ENCODE measurements at regions not wholly inside any gene's neighbourhood (a gene's known extent, or its start where the extent isn't known, plus 50 kb on each side); places are given as distances from the start of the nearest gene placed in this dataset.
A peak's percentile ranks its signal among the peaks of the same experiment; 100 is the strongest.

DNA sequence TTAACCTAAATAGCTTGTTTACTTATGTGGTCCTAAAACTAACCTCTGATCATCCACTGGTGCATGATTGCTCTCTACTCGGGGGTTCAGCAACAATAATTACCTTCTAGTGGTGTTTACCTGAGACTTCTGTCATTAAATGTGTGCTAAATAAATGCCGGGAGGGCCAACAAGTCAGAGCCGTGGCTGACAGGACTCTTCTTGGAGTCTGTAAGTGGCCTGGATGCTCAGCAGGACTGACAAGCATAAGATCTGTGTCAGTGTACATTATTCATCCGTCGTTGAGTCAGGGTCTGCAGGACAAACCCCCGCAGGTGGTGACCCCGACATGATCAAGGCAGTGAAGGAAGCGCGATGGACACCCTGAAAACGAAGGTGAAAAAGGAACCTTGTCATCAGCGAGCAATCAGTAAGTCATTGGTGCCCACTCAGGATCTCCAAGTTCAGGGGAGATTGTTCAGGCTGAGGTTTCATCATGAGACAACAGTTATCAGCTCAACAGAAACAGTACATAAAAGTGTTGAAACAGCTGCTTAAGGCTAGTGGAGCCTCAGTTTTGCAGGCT, 1466.9 kb downstream of the UQCRFS1 start:
- DNase-seq (ENCODE audit: low spot score in 2 of 2), result peak in 1 of 2 donors; percentile 7
- H3K4me3 ChIP-seq, result no peak overlapping the region
- H3K9me3 ChIP-seq, result no peaks in the 10 kb centered on the region
- no peaks in the 10 kb centered on the region for H3K4me1 ChIP-seq
- H3K27me3 ChIP-seq, result no peaks in the 10 kb centered on the region
- H3K36me3 ChIP-seq, result no peaks in the 10 kb centered on the region
- no peak overlapping the region for H3K27ac ChIP-seq
- TF ChIP-seq POLR2AphosphoS5 (IDR thresholded peaks at IDR 0.05), result no peak
- intact Hi-C loops (cut with DNase I; ENCODE audit: low total_unique reads), result no loop called here

GRCh38 chr19:27744926-27745768, 1467.8 kb downstream of the UQCRFS1 start:
- TF ChIP-seq POLR2A (IDR thresholded peaks at IDR 0.05) (no peak), CTCF (IDR thresholded peaks at IDR 0.05) (no peak), POLR2AphosphoS5 (IDR thresholded peaks at IDR 0.05) (no peak)
- intact Hi-C loops (cut with DNase I; ENCODE audit: low total_unique reads), result no loop called here
- no peaks in the 10 kb centered on the region for H3K27me3 ChIP-seq
- no peak for DNase-seq (ENCODE audit: low spot score in 2 of 2)
- no peaks in the 10 kb centered on the region for H3K36me3 ChIP-seq
- no peak overlapping the region for H3K27ac ChIP-seq
- H3K4me3 ChIP-seq, result no peak overlapping the region
- no peaks in the 10 kb centered on the region for H3K4me1 ChIP-seq
- H3K9me3 ChIP-seq, result no peaks in the 10 kb centered on the region

DNA sequence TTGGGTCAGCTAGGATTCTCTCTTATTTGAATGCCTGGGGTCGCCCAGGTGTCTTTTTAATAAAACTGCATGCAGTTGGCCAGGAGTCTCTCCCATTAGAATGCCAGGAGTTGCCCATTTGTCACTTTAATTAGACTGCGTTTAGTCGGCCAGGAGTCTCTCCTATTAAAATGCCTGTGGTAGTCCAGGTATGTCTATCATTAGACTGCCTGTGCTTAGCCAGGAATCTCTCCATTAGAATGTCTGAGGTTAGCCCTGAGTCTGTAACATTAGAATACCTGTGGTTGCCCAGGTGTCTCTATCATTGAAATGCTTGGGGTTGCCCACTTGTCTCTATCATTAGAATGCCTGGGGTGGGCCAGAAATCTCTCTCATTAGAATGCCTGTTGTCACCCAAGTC, 1470.9 kb downstream of the UQCRFS1 start:
- H3K36me3 ChIP-seq, result no peaks in the 10 kb centered on the region
- no peaks in the 10 kb centered on the region for H3K4me1 ChIP-seq
- H3K9me3 ChIP-seq, result no peaks in the 10 kb centered on the region
- H3K27me3 ChIP-seq, result no peaks in the 10 kb centered on the region
- DNase-seq (ENCODE audit: low spot score in 2 of 2), result peak in 1 of 2 donors; percentile 14
- H3K27ac ChIP-seq, result no peak overlapping the region
- no peak overlapping the region for H3K4me3 ChIP-seq
- no peak for TF ChIP-seq CTCF (IDR thresholded peaks at IDR 0.05)
- TF ChIP-seq POLR2AphosphoS5 (IDR thresholded peaks at IDR 0.05), result no peak
- TF ChIP-seq POLR2A (IDR thresholded peaks at IDR 0.05), result no peak
- intact Hi-C loops (cut with DNase I; ENCODE audit: low total_unique reads), result no loop called here

- no peaks in the 10 kb centered on the region for H3K36me3 ChIP-seq
- H3K4me1 ChIP-seq, result no peaks in the 10 kb centered on the region
- no peak for TF ChIP-seq POLR2A (IDR thresholded peaks at IDR 0.05)
- TF ChIP-seq CTCF (IDR thresholded peaks at IDR 0.05), result no peak
- TF ChIP-seq POLR2AphosphoS5 (IDR thresholded peaks at IDR 0.05), result no peak
- no peaks in the 10 kb centered on the region for H3K27me3 ChIP-seq
- intact Hi-C loops (cut with DNase I; ENCODE audit: low total_unique reads), result no loop called here
- no peak overlapping the region for H3K4me3 ChIP-seq
- peak in 1 of 2 donors; percentile 4 for DNase-seq (ENCODE audit: low spot score in 2 of 2)
- H3K27ac ChIP-seq, result no peak overlapping the region
- no peaks in the 10 kb centered on the region for H3K9me3 ChIP-seq
These were observed 1471.7 kb downstream of the UQCRFS1 start for GRCh38 chr19:27741236-27741635.

DNA sequence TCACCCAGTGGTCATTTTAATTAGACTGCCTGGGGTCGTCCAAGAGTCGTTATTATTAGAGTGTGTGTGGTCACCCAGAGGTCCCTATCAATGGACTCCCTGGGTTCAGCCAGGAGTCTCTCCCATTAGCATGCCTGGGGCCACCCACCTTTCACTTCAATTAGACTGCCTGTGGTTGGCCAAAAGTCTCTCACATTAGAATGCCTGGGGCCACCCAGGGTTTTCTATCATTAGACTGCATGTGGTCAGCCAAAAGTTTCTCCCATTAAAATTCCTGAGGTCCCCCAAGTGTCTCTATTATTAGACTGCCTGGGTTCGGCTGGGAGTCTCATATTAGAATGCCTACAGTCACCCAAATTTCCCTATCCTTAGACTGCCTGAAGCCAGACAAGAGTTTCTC, 1472.6 kb downstream of the UQCRFS1 start:
- H3K4me1 ChIP-seq, result no peaks in the 10 kb centered on the region
- no peaks in the 10 kb centered on the region for H3K36me3 ChIP-seq
- H3K9me3 ChIP-seq, result no peaks in the 10 kb centered on the region
- no peaks in the 10 kb centered on the region for H3K27me3 ChIP-seq
- no peak for DNase-seq (ENCODE audit: low spot score in 2 of 2)
- no peak overlapping the region for H3K27ac ChIP-seq
- no peak overlapping the region for H3K4me3 ChIP-seq
- intact Hi-C loops (cut with DNase I; ENCODE audit: low total_unique reads), result no loop called here
- TF ChIP-seq CTCF (IDR thresholded peaks at IDR 0.05) (no peak), POLR2A (IDR thresholded peaks at IDR 0.05) (no peak), POLR2AphosphoS5 (IDR thresholded peaks at IDR 0.05) (no peak)
